ENCODE measurements at regions not wholly inside any gene's neighbourhood (a gene's known extent, or its start where the extent isn't known, plus 50 kb on each side); places are given as distances from the start of the nearest gene placed in this dataset.

- no peak for DNase-seq
- Histone ChIP-seq H3K27ac (no peak overlapping the region), H3K9me3 (no peaks in the 10 kb centered on the region), H3K27me3 (no peaks in the 10 kb centered on the region), H3K36me3 (no peaks in the 10 kb centered on the region), H3K4me3 (no peak overlapping the region), H3K4me1 (no peaks in the 10 kb centered on the region)
- TF ChIP-seq POLR2A (IDR thresholded peaks at IDR 0.05) = no peak
- TF ChIP-seq, protein P1, sequence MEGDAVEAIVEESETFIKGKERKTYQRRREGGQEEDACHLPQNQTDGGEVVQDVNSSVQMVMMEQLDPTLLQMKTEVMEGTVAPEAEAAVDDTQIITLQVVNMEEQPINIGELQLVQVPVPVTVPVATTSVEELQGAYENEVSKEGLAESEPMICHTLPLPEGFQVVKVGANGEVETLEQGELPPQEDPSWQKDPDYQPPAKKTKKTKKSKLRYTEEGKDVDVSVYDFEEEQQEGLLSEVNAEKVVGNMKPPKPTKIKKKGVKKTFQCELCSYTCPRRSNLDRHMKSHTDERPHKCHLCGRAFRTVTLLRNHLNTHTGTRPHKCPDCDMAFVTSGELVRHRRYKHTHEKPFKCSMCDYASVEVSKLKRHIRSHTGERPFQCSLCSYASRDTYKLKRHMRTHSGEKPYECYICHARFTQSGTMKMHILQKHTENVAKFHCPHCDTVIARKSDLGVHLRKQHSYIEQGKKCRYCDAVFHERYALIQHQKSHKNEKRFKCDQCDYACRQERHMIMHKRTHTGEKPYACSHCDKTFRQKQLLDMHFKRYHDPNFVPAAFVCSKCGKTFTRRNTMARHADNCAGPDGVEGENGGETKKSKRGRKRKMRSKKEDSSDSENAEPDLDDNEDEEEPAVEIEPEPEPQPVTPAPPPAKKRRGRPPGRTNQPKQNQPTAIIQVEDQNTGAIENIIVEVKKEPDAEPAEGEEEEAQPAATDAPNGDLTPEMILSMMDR (IDR thresholded peaks at IDR 0.05) = no peak
- intact Hi-C loops (cut with DNase I; ENCODE audit: low total_unique reads) = no loop called here
These were observed 840.0 kb downstream of the EPHA3 start for GRCh38 chr3:89947337-89947954.

GRCh38 chr3:89948008-89948407, 840.6 kb downstream of the EPHA3 start:
- DNase-seq = no peak
- Histone ChIP-seq H3K36me3 (no peaks in the 10 kb centered on the region), H3K4me3 (no peak overlapping the region), H3K9me3 (no peaks in the 10 kb centered on the region), H3K4me1 (no peaks in the 10 kb centered on the region), H3K27me3 (no peaks in the 10 kb centered on the region), H3K27ac (no peak overlapping the region)
- TF ChIP-seq, protein P1 (IDR thresholded peaks at IDR 0.05) = no peak
- TF ChIP-seq POLR2A (IDR thresholded peaks at IDR 0.05) = no peak
- intact Hi-C loops (cut with DNase I; ENCODE audit: low total_unique reads) = no loop called here

- Histone ChIP-seq H3K27me3 (no peaks in the 10 kb centered on the region), H3K4me3 (no peak overlapping the region), H3K36me3 (no peaks in the 10 kb centered on the region), H3K27ac (no peak overlapping the region), H3K4me1 (no peaks in the 10 kb centered on the region), H3K9me3 (no peaks in the 10 kb centered on the region)
- DNase-seq = no peak
- intact Hi-C loops (cut with DNase I; ENCODE audit: low total_unique reads) = no loop called here
- TF ChIP-seq, protein P1 (IDR thresholded peaks at IDR 0.05) = no peak
- TF ChIP-seq POLR2A (IDR thresholded peaks at IDR 0.05) = no peak
These were observed 843.4 kb downstream of the EPHA3 start for GRCh38 chr3:89950772-89951171.

- Histone ChIP-seq H3K27ac (no peak overlapping the region), H3K9me3 (no peaks in the 10 kb centered on the region), H3K27me3 (no peaks in the 10 kb centered on the region), H3K36me3 (no peaks in the 10 kb centered on the region), H3K4me3 (no peak overlapping the region), H3K4me1 (no peaks in the 10 kb centered on the region)
- no peak for TF ChIP-seq POLR2A (IDR thresholded peaks at IDR 0.05)
- TF ChIP-seq, protein P1 (IDR thresholded peaks at IDR 0.05) = no peak
- DNase-seq = no peak
- intact Hi-C loops (cut with DNase I; ENCODE audit: low total_unique reads) = no loop called here
These were observed 846.7 kb downstream of the EPHA3 start for GRCh38 chr3:89954137-89954536.

GRCh38 chr3:89955156-89955555, 847.7 kb downstream of the EPHA3 start:
- Histone ChIP-seq H3K27ac (no peak overlapping the region), H3K4me3 (no peak overlapping the region), H3K9me3 (no peaks in the 10 kb centered on the region), H3K4me1 (no peaks in the 10 kb centered on the region), H3K36me3 (no peaks in the 10 kb centered on the region), H3K27me3 (no peaks in the 10 kb centered on the region)
- DNase-seq = no peak
- TF ChIP-seq, protein P1 (IDR thresholded peaks at IDR 0.05) = no peak
- no peak for TF ChIP-seq POLR2A (IDR thresholded peaks at IDR 0.05)
- intact Hi-C loops (cut with DNase I; ENCODE audit: low total_unique reads) = no loop called here
